ENCODE measurements at regions not wholly inside any gene's neighbourhood (a gene's known extent, or its start where the extent isn't known, plus 50 kb on each side); places are given as distances from the start of the nearest gene placed in this dataset.

DNA sequence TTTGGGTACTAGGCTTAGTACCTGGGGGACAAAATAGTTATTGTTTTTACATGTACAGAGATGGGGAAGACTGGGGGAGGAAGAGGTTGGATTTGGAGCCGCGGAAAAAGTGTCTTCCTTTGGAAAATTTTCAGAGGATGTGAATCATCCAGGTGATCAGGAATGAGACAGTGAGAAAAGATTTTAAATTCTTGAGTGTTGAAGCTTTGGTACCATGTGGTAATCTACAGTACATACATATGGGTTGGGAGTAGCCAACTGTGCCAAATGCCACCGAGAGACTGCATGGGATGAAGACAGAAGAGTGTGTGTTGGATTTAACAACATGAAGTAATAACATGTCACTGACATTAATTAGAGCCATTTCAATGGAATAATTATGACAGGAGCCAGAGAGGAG lies 1238.2 kb downstream of the ROBO1 start:
- Mint-ChIP-seq H3K36me3 (ENCODE audit: insufficient read depth in 2 of 2) (no peaks in the 10 kb centered on the region), H3K4me1 (ENCODE audit: low read depth) (no peaks in the 10 kb centered on the region), H3K4me3 (no peak overlapping the region), H3K27me3 (ENCODE audit: low read depth) (no peaks in the 10 kb centered on the region), H3K9me3 (peaks cover 15 to 17% of the 10 kb centered on the region in 2 donors), H3K27ac (no peak overlapping the region)
- ATAC-seq (replicated peaks in 1 of 2) (no peak), DNase-seq (no peak)

DNA sequence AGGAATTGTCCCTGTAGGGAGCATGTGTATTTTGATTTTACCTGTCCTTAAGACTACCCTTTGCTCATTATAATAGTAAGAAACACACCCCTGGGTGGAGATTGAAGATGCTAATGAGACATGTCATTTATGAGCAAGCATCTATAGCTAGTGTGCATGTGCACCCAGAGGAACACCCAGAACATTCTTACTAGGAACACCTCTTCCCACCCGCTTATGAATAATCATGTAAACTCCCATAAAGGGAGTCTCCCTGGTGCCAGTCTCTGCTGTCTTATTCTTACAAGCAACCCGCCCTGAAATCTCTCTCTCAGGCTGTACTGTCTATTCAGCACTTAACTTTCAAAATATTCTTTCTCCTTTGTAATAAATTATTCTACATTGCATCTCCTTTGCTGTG lies 1227.3 kb downstream of the ROBO1 start:
- no peak for DNase-seq
- Mint-ChIP-seq H3K36me3 (ENCODE audit: insufficient read depth in 2 of 2) (peaks cover 0 to 3% of the 10 kb centered on the region in 2 donors), H3K4me1 (ENCODE audit: low read depth) (no peaks in the 10 kb centered on the region), H3K27me3 (ENCODE audit: low read depth) (no peaks in the 10 kb centered on the region), H3K4me3 (no peak overlapping the region), H3K9me3 (peaks cover 15 to 18% of the 10 kb centered on the region in 2 donors), H3K27ac (no peak overlapping the region)
- no peak for ATAC-seq (replicated peaks in 1 of 2)

DNA sequence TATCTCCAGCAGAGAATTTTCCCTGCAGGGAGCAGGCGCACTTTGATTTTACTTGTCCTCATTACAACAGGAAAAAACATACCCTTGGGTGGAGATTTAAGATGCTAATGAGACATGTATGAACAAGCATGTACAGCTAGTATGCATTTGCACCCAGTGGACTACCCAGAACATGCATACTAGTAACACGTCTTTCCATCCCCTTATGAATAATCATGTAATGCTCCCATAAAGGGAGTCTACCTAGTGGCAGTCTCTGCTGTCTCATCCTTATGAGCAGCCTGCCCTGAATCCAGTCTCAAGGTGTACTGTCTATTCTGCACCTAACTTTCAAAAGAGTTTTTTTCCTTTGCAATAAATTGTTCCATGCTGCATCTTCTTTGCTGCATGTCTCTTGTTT lies 1222.0 kb downstream of the ROBO1 start:
- DNase-seq: no peak
- Mint-ChIP-seq H3K36me3 (ENCODE audit: insufficient read depth in 2 of 2) (peaks cover 3% of the 10 kb centered on the region in 2 donors), H3K4me3 (no peak overlapping the region), H3K27ac (no peak overlapping the region), H3K9me3 (peaks cover 20 to 22% of the 10 kb centered on the region in 2 donors), H3K4me1 (ENCODE audit: low read depth) (no peaks in the 10 kb centered on the region), H3K27me3 (ENCODE audit: low read depth) (no peaks in the 10 kb centered on the region)
- ATAC-seq (replicated peaks in 1 of 2): no peak
